ENCODE measurements at regions not wholly inside any gene's neighbourhood (a gene's known extent, or its start where the extent isn't known, plus 50 kb on each side); places are given as distances from the start of the nearest gene placed in this dataset.

DNA sequence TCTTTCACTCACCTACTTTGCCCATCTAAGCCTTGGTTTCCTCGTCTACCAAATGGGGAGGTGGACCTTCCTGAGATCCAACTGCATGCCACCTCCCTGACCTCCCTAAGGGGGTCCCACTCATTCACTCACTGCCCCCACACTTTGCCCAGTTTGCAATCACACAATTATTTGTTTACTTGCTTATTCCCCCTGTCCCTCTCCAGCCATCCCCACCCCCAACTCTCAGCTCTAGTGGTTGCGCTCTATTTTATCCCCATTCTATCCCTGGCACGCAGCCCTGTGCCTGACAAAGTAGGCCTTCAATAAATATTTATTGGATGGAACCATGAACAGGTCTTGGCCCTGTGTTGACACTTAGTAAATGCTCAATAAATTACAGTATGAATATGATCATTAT is 130.8 kb upstream of the LARP1 start:
- TF ChIP-seq, protein P1, sequence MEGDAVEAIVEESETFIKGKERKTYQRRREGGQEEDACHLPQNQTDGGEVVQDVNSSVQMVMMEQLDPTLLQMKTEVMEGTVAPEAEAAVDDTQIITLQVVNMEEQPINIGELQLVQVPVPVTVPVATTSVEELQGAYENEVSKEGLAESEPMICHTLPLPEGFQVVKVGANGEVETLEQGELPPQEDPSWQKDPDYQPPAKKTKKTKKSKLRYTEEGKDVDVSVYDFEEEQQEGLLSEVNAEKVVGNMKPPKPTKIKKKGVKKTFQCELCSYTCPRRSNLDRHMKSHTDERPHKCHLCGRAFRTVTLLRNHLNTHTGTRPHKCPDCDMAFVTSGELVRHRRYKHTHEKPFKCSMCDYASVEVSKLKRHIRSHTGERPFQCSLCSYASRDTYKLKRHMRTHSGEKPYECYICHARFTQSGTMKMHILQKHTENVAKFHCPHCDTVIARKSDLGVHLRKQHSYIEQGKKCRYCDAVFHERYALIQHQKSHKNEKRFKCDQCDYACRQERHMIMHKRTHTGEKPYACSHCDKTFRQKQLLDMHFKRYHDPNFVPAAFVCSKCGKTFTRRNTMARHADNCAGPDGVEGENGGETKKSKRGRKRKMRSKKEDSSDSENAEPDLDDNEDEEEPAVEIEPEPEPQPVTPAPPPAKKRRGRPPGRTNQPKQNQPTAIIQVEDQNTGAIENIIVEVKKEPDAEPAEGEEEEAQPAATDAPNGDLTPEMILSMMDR (IDR thresholded peaks at IDR 0.05; ENCODE audit: low read depth, low read length): no peak
- TF ChIP-seq EZH2phosphoT487 (IDR thresholded peaks at IDR 0.05; ENCODE audit: low read depth): no peak

Measured in OCI-LY3 (cell line).